Common myeloid progenitor, CD34-positive (primary cell): ENCODE measurements at regions not wholly inside any gene's neighbourhood (a gene's known extent, or its start where the extent isn't known, plus 50 kb on each side); places are given as distances from the start of the nearest gene placed in this dataset.
"Not testable (repeated sequence)": the region's sequence is repeated elsewhere in the genome, so short reads cannot be mapped to it uniquely, and the experiment has no call there.

Source experiments
- CTCF ChIA-PET: fragments of 350-600 bp; sonication (Branson Sonifier 250); formaldehyde crosslinking; loops from one replicate; lab custom pipeline; 2021; ENCODE audit warnings: antibody characterized with exemption; lab: Charles Lee
- POLR2A ChIA-PET: fragments of 350-600 bp; sonication (Branson Sonifier 250); formaldehyde crosslinking; loops from one replicate; lab custom pipeline; 2021; ENCODE audit warnings: antibody characterized with exemption; lab: Charles Lee
- DNase-seq, 3 donors: peaks; one replicate each; pipeline versions ENCODE4 v3.0.0 to v3.0.0-alpha.2; 2013
- H3K27ac ChIP-seq, 2 experiments: 1 replicate in 1 of 2; 2 replicates in 1 of 2; pipeline ENCODE4 v1.7.0; 2013; ENCODE audit warnings: inconsistent platforms in 2 of 2, low read length in 2 of 2, mild to moderate bottlenecking in 2 of 2, low read depth in 1 of 2, moderate library complexity in 1 of 2; ENCODE audit not compliant: severe bottlenecking in 2 of 2, insufficient read depth in 1 of 2, poor library complexity in 1 of 2
- H3K27me3 ChIP-seq, 5 experiments: replicated peaks in 2 of 5; 1 replicate in 3 of 5; 2 replicates in 2 of 5; pipeline versions ENCODE4 v1.6.1 to v1.7.0; 2013; ENCODE audit warnings: low read length in 4 of 5, mild to moderate bottlenecking in 2 of 5, moderate library complexity in 2 of 5, inconsistent platforms in 1 of 5; ENCODE audit not compliant: insufficient read depth in 5 of 5, control insufficient read depth in 4 of 5
- H3K36me3 ChIP-seq, 4 experiments: 1 replicate in 2 of 4; 2 replicates in 2 of 4; pipeline versions ENCODE4 v1.6.1 to v1.7.0; 2013; ENCODE audit warnings: low read length in 3 of 4, control low read depth in 1 of 4, mild to moderate bottlenecking in 1 of 4; ENCODE audit not compliant: control insufficient read depth in 4 of 4, insufficient read depth in 4 of 4
- H3K4me1 ChIP-seq, 4 experiments: 1 replicate in 3 of 4; 2 replicates in 1 of 4; pipeline versions ENCODE4 v1.6.1 to v1.7.1; 2013; ENCODE audit warnings: low read length in 3 of 4, mild to moderate bottlenecking in 3 of 4, control low read depth in 1 of 4, inconsistent platforms in 1 of 4, moderate library complexity in 1 of 4; ENCODE audit not compliant: control insufficient read depth in 4 of 4, insufficient read depth in 4 of 4; ENCODE audit errors: control extremely low read depth in 1 of 4
- H3K4me3 ChIP-seq, 7 experiments: 1 replicate in 4 of 7; 2 replicates in 3 of 7; pipeline versions ENCODE4 v1.5.1 to v1.7.0; 2013; ENCODE audit warnings: mild to moderate bottlenecking in 7 of 7, low read length in 6 of 7, moderate library complexity in 6 of 7, inconsistent platforms in 2 of 7, low read depth in 2 of 7, control low read depth in 1 of 7; ENCODE audit not compliant: insufficient read depth in 4 of 7, control insufficient read depth in 1 of 7; ENCODE audit errors: extremely low read depth in 1 of 7
- H3K9me3 ChIP-seq, 5 experiments: 1 replicate in 4 of 5; 2 replicates in 1 of 5; pipeline versions ENCODE4 v1.6.1 to v1.7.1; 2013; ENCODE audit warnings: low read length in 4 of 5, mild to moderate bottlenecking in 2 of 5, inconsistent platforms in 1 of 5, low read depth in 1 of 5, moderate library complexity in 1 of 5; ENCODE audit not compliant: control insufficient read depth in 4 of 5, insufficient read depth in 2 of 5; ENCODE audit errors: control extremely low read depth in 1 of 5
- WGBS: methylation state at CpG from one replicate; pipeline ENCODE4 v1.1.5; 2013; ENCODE audit not compliant: insufficient coverage; 5-methylcytosine and 5-hydroxymethylcytosine counted together

- no peak for DNase-seq
- H3K4me3 ChIP-seq, result no peak overlapping the region
- no peak overlapping the region for H3K27ac ChIP-seq
- H3K4me1 ChIP-seq, result no peaks in the 10 kb centered on the region
- no peaks in the 10 kb centered on the region for H3K27me3 ChIP-seq
- no peaks in the 10 kb centered on the region for H3K36me3 ChIP-seq
- peaks cover 0 to 3% (median 0%) of the 10 kb centered on the region in 5 experiments for H3K9me3 ChIP-seq
- CTCF ChIA-PET, result interaction anchor here (0.8 kb wide), 1 partner anchor 22 kb away, joined by 3 read pairs; no protein-coding TSS in a partner anchor
- 97% methylated on average over 5 of the region's 7 CpGs for WGBS
- POLR2A ChIA-PET, result no interaction called here
Measured at GRCh38 chr3:151599103-151599672, 134.5 kb upstream of the AADACL2 start.

- no peak for DNase-seq
- ChIA-PET CTCF (no interaction called here), POLR2A (no interaction called here)
- no peaks in the 10 kb centered on the region for H3K4me1 ChIP-seq
- no peaks in the 10 kb centered on the region for H3K36me3 ChIP-seq
- H3K27ac ChIP-seq, result no peak overlapping the region
- H3K27me3 ChIP-seq, result no peaks in the 10 kb centered on the region
- no peak overlapping the region for H3K4me3 ChIP-seq
- 100% methylated on average over 1 of the region's 5 CpGs for WGBS
- peaks cover 0 to 3% (median 0%) of the 10 kb centered on the region in 5 experiments for H3K9me3 ChIP-seq
Measured at GRCh38 chr3:151596940-151597339, 136.1 kb upstream of the IGSF10 start.

DNA sequence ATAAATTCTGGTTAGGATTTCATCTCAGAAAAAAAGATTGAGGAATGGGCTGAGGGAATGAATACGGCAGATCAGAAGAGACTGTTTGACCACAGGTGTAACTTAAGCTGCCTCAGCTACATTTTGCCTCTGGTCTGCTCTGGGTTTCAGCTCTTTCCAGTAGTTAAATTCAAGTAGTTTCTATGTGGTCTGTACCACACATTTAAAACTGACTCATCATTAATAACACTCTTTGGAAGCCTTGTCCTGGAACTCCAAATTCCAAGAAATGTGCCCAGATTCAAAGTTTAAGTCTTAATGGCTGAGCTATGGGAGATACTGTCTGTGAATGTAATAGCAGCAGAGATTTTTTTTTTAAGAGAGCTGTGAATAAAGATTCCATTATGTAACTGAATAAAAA lies 133.1 kb upstream of the IGSF10 start:
- Histone ChIP-seq H3K4me1 (no peaks in the 10 kb centered on the region), H3K9me3 (peaks cover 0 to 2% (median 0%) of the 10 kb centered on the region in 5 experiments), H3K36me3 (no peaks in the 10 kb centered on the region), H3K27ac (no peak overlapping the region), H3K4me3 (no peak overlapping the region), H3K27me3 (no peaks in the 10 kb centered on the region)
- ChIA-PET POLR2A (interaction anchor here (0.6 kb wide), 1 partner anchor 991 kb away, joined by 4 read pairs; no protein-coding TSS in a partner anchor), CTCF (interaction anchor here (0.5 kb wide), 1 partner anchor 374 kb away, joined by 3 read pairs; no protein-coding TSS in a partner anchor)
- WGBS, result 100% methylated on average over 1 of the region's 1 CpG
- DNase-seq, result no peak

GRCh38 chr3:151592287-151592686 lies 131.4 kb upstream of the IGSF10 start:
- POLR2A ChIA-PET, result no interaction called here

DNA sequence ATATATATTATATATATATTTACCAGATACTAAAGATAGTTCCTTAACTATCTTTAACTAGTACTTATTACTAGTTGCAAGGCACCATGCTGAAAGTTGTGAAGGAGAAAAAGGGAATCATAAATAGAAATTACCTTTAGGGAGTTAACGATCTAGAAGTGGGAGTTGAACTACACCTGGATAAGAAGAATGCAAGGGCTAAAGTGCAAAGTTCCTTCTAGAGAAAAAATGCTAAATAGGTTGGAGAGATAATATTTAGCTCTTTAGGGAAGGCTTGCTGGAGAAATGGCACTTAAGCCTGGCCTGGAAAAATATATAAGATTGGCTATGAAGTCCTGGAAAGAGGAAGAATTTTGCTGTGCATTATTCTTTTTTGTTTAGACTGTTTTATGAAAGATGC lies 130.6 kb upstream of the IGSF10 start:
- 100% methylated on average over 1 of the region's 1 CpG for WGBS
- Histone ChIP-seq H3K36me3 (no peaks in the 10 kb centered on the region), H3K9me3 (peaks cover 0 to 5% (median 0%) of the 10 kb centered on the region in 5 experiments), H3K27me3 (no peaks in the 10 kb centered on the region), H3K27ac (no peak overlapping the region), H3K4me3 (no peak overlapping the region), H3K4me1 (no peaks in the 10 kb centered on the region)
- ChIA-PET CTCF (no interaction called here), POLR2A (no interaction called here)
- no peak for DNase-seq

More at GRCh38 chr3:151592287-151592686, 131.4 kb upstream of the IGSF10 start:
- CTCF ChIA-PET, result interaction anchor here (1.0 kb wide), 1 partner anchor 121 kb away, joined by 4 read pairs; no protein-coding TSS in a partner anchor
- Histone ChIP-seq H3K4me3 (no peak overlapping the region), H3K36me3 (no peaks in the 10 kb centered on the region), H3K27me3 (no peaks in the 10 kb centered on the region), H3K27ac (no peak overlapping the region), H3K4me1 (no peaks in the 10 kb centered on the region), H3K9me3 (peaks cover 0 to 2% (median 0%) of the 10 kb centered on the region in 5 experiments)
- DNase-seq, result no peak

- Histone ChIP-seq H3K36me3 (no peaks in the 10 kb centered on the region), H3K4me3 (no peak overlapping the region), H3K27ac (no peak overlapping the region), H3K27me3 (no peaks in the 10 kb centered on the region), H3K9me3 (peaks cover 0 to 5% (median 0%) of the 10 kb centered on the region in 5 experiments), H3K4me1 (peaks cover 0 to 10% (median 2%) of the 10 kb centered on the region in 4 experiments)
- no peak for DNase-seq
- ChIA-PET POLR2A (no interaction called here), CTCF (no interaction called here)
- 100% methylated on average over 1 of the region's 3 CpGs for WGBS
Measured at GRCh38 chr3:151589311-151589710, 128.4 kb upstream of the IGSF10 start.

DNA sequence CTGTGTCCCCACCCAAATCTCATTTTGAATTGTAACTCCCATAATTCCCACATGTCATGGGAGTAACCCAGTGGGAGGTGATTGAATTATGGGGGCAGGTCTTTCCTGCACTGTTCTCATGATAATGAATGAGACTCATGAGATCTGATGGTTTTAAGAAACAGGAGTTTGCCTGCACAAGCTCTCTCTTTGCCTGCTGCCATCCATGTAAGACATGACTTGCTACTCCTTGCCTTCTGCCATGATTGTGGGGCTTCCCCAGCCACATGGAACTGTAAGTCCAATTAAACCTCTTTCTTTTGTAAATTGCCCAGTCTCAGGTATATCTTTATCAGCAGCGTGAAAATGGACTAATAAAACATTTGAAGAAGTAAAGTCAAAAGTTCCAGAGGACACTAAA lies 126.8 kb upstream of the IGSF10 start:
- CTCF ChIA-PET, result not testable (repeated sequence)

More for the DNA sequence above, 126.8 kb upstream of the IGSF10 start:
- H3K36me3 ChIP-seq, H3K4me3 ChIP-seq, H3K27ac ChIP-seq, DNase-seq, H3K27me3 ChIP-seq, POLR2A ChIA-PET, H3K9me3 ChIP-seq: not testable (repeated sequence)
- peaks cover 0 to 13% (median 2%) of the 10 kb centered on the region in 4 experiments for H3K4me1 ChIP-seq
- WGBS, result no CpG with 5 or more reads among the region's 1 CpG
